HL-60 (cell line): ENCODE measurements at regions not wholly inside any gene's neighbourhood (a gene's known extent, or its start where the extent isn't known, plus 50 kb on each side); places are given as distances from the start of the nearest gene placed in this dataset.

Experiments used
- DNase-seq, 2 experiments: peaks; one replicate each; pipeline ENCODE4 v3.0.0-alpha.2; 2010 to 2020; ENCODE audit warnings: low read depth in 1 of 2, low spot score in 1 of 2
- H3K27ac ChIP-seq: fragments of 250-450 bp; sonication (Bioruptor Pico); replicated peaks from 2 replicates; pipeline ENCODE4 v1.5.1; 2020; ENCODE audit warnings: mild to moderate bottlenecking, moderate library complexity
- H3K27me3 ChIP-seq: fragments of 250-450 bp; sonication (Bioruptor Pico); 2 replicates; pipeline ENCODE4 v1.5.1; 2021; ENCODE audit warnings: mild to moderate bottlenecking, moderate library complexity; ENCODE audit not compliant: insufficient read depth, poor library complexity, severe bottlenecking
- H3K4me3 ChIP-seq: replicated peaks from 2 replicates; pipeline ENCODE4 v1.5.1; 2011; ENCODE audit warnings: mild to moderate bottlenecking, control low read depth, low read length; ENCODE audit not compliant: insufficient read depth
- CTCF ChIP-seq: IDR thresholded peaks from one replicate; pipeline ENCODE4 v1.5.1; 2011; ENCODE audit warnings: low read length, control low read depth, inconsistent platforms; ENCODE audit not compliant: insufficient read depth
- GABPA ChIP-seq: IDR thresholded peaks from 2 replicates; pipeline ENCODE4 v1.6.1; 2012; ENCODE audit warnings: low read depth
- POLR2AphosphoS5 ChIP-seq: IDR thresholded peaks from 2 replicates; pipeline ENCODE4 v1.6.1; 2012; ENCODE audit warnings: low read depth
- SPI1 ChIP-seq: IDR thresholded peaks from 2 replicates; pipeline ENCODE4 v1.6.1; 2012; ENCODE audit warnings: low read depth, mild to moderate bottlenecking, borderline replicate concordance
- TF ChIP-seq, protein P1 (sequence below): IDR thresholded peaks from 2 replicates; pipeline ENCODE4 v1.6.1; 2012; ENCODE audit warnings: low read depth; ENCODE audit not compliant: insufficient replicate concordance

DNA sequence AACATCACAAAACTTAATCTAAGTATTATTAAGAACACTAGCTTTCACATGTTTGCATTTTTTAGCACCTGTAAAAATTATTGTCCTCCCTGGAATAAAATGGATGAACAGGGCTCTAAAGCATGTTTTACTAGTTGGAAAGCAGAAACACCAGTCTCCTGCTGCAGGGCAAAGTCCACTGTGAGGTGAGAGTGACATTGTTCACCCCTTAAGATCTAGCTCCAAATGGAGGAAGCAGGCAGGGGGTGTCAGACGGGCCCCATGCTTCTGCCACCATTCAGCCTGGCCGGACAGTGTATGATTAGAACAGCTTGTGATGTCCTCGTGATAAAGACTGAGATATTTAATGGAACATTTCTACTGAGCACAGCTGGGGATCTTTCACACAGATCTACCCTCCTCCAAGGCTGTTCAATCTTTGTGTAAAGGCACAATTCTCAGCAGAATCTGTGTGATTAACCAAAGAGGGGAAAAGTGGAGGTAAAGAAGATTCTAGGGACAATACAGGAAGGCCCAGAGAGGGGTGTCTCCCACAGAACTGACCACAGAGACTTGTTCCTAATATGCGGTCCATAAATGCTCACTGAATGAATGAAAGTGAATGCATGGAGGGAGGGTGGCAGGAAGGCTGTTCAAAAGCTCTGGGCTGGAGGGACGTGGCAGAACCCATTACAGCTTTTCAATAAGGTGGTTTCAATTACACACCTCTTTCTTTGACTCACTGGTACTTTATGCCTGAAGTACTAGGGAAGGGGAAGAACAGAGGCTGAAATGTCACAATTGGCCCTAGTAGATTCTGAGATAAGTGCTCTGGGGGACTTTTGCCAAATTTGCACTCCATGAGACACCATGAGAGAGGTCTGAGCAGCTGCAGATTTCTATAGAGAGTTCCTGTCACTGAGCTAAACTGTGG is 239.1 kb upstream of the ARHGAP20 start:
- TF ChIP-seq SPI1 (no peak), CTCF (no peak), POLR2AphosphoS5 (no peak), GABPA (no peak)
- TF ChIP-seq, protein P1, sequence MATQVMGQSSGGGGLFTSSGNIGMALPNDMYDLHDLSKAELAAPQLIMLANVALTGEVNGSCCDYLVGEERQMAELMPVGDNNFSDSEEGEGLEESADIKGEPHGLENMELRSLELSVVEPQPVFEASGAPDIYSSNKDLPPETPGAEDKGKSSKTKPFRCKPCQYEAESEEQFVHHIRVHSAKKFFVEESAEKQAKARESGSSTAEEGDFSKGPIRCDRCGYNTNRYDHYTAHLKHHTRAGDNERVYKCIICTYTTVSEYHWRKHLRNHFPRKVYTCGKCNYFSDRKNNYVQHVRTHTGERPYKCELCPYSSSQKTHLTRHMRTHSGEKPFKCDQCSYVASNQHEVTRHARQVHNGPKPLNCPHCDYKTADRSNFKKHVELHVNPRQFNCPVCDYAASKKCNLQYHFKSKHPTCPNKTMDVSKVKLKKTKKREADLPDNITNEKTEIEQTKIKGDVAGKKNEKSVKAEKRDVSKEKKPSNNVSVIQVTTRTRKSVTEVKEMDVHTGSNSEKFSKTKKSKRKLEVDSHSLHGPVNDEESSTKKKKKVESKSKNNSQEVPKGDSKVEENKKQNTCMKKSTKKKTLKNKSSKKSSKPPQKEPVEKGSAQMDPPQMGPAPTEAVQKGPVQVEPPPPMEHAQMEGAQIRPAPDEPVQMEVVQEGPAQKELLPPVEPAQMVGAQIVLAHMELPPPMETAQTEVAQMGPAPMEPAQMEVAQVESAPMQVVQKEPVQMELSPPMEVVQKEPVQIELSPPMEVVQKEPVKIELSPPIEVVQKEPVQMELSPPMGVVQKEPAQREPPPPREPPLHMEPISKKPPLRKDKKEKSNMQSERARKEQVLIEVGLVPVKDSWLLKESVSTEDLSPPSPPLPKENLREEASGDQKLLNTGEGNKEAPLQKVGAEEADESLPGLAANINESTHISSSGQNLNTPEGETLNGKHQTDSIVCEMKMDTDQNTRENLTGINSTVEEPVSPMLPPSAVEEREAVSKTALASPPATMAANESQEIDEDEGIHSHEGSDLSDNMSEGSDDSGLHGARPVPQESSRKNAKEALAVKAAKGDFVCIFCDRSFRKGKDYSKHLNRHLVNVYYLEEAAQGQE = no peak
- DNase-seq = no peak
- no peaks in the 10 kb centered on the region for H3K27me3 ChIP-seq
- H3K4me3 ChIP-seq = no peak overlapping the region
- H3K27ac ChIP-seq = no peak overlapping the region

GRCh38 chr11:110948112-110948511 is 235.9 kb upstream of the ARHGAP20 start:
- DNase-seq = no peak
- no peak for TF ChIP-seq POLR2AphosphoS5
- TF ChIP-seq GABPA = no peak
- TF ChIP-seq SPI1 = no peak
- TF ChIP-seq, protein P1 = no peak
- no peak for TF ChIP-seq CTCF
- H3K4me3 ChIP-seq = no peak overlapping the region
- no peak overlapping the region for H3K27ac ChIP-seq
- H3K27me3 ChIP-seq = no peaks in the 10 kb centered on the region

- Histone ChIP-seq H3K4me3 (no peak overlapping the region), H3K27ac (no peak overlapping the region), H3K27me3 (no peaks in the 10 kb centered on the region)
- DNase-seq = no peak
- TF ChIP-seq POLR2AphosphoS5 = no peak
- no peak for TF ChIP-seq SPI1
- TF ChIP-seq, protein P1 = no peak
- TF ChIP-seq CTCF = no peak
- TF ChIP-seq GABPA = no peak
Measured at GRCh38 chr11:110947096-110947495, 234.9 kb upstream of the ARHGAP20 start.
